GM04503 (cell line): ENCODE measurements at regions not wholly inside any gene's neighbourhood (a gene's known extent, or its start where the extent isn't known, plus 50 kb on each side); places are given as distances from the start of the nearest gene placed in this dataset.
A peak's percentile ranks its signal among the peaks of the same experiment; 100 is the strongest.
"Not testable (repeated sequence)": the region's sequence is repeated elsewhere in the genome, so short reads cannot be mapped to it uniquely, and the experiment has no call there.

ENCODE experiments used
- DNase-seq: peaks from one replicate; pipeline ENCODE4 v3.0.0-alpha.2; 2012; ENCODE audit warnings: low read depth

DNA sequence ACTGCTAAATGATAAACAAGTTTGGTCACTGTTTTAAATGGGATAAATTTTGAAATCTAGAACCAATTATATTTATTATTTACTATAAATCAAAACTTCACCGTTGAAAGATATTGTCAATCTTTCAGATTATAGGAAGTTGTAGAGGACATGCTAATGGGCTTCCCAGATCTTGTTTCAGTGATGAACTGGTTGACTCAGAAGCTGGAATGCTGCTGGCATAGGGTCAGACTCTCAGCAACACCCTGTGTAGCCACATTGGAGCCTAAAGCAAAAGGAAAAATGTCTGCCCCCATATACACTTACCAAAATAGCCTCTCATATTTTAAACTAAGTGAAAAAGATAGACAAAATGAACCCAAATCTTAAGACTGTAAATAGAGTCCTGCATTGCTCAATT lies 916.9 kb upstream of the SOX9 start:
- DNase-seq = no peak

DNA sequence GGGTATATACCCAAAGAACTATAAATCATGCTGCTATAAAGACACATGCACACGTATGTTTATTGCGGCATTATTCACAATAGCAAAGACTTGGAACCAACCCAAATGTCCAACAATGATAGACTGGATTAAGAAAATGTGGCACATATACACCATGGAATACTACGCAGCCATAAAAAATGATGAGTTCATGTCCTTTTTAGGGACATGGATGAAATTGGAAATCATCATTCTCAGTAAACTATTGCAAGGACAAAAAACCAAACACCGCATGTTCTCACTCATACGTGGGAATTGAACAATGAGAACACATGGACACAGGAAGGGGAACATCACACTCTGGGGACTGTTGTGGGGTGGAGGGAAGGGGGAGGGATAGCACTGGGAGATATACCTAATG lies 914.9 kb upstream of the SOX9 start:
- DNase-seq = not testable (repeated sequence)

DNA sequence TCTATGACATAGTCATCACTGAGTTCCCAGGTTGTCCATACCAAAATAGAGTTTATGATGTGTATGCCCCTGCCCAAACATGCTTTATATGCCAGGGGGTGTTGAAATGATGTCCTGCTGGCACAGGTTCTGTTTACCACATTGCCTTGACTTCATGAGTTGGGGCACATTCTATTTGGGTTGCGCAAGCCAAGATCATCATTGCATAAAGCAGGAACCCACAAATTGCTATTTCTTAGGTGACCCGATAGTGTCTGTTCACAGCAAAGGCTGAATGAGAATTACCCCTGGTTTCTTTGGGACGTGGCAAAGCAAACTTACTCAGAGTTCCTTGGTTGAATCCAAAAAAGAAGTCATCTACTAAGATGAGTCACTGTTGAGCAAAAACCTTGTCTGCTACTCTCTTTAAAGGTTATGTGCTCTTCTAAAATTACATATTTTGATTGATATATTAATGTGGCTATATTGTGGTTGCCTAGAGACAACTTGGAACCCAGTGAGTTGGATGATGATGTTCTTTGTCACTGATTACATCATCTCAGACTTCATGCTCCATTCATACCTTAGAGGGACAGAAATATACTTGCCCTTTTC lies 912.6 kb upstream of the SOX9 start:
- DNase-seq = peak; percentile 44

DNA sequence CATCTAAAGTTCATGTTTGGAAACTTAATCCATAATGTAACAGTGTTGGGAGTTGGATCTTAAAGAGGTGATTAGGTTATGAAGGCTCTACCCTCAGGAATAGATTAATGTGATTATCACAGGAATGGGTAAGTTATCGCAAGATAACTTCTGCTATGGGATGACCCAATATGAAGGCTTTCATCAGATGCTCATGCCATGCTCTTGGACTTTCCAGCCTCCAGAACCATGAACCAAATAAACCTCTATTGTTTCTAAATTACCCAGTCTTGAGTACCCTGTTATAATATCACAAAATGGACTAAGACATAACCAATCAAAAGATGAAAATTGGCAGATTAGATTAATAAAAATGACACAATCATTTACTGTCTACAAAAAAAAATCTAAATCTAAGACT lies 906.9 kb upstream of the SOX9 start:
- no peak for DNase-seq

DNA sequence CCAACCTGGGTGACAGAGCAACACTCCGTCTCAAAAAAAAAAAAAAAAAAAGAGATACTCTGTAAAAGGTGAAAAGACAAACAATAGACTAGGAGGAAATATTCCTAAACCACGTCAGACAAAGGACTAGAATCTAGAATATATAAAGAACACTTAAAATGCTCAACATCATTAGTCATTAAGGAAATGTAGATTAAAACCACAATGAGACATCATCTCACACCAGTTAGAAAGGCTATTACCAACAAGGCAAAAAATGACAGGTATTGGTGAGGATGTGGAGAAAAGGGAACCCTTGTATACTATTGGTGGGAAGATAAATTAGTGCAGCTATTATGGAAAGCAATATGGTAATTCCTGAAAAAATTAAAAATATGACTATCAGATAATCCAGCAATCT lies 903.1 kb upstream of the SOX9 start:
- DNase-seq = no peak

DNA sequence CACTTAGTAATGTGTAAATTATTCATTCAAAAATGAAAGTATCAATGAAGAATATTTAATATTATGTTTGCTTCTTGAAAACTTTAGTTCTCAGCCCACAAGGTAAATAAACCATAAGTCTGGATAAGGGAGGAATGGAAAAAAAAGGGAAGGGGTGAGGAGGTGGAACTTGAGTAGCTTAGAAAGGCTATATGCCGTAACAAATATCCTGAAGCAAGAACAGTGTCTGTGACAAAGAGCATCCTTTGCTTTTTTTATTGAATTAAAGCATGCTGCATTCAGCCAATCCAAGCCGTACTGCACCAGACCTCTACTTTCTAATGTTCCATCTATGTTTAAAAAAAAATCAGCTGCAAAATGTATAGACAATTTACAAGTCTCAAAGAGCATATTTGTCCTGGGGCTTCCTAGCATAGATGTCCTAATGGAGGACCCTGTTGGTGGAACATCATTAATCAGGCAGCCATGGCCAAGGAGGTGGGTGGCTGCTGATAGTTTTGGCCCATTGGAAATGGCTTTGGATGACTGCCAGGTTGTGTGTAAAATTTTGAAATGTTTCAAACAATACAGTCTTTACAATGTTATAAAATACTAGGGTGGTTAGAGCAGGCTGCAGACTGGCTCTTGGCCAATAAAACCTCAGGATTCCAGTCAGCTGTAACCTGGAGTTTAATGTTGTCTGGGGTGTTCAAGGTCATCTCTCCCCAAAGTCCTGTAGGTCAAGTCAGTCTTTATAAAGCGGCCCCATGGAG lies 895.8 kb upstream of the SOX9 start:
- no peak for DNase-seq

DNA sequence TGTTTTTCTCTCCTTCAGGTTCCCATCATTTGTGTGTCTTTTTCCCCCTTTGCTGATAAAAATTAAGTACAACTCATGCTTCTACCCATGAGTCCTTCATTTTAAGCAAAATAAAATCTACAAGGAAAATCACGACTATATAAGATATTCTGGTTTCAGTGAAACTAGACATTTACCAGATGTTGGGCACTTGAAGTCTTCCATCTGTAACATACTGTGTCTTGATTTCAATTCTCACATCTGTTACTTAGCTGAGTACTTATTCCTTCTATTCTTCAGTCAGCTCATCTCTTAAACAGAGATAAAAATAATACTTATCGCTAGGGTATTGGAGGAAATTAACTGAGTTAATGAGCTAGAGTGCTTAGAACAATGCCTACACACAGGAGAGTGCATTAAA lies 893.0 kb upstream of the SOX9 start:
- DNase-seq = no peak

DNA sequence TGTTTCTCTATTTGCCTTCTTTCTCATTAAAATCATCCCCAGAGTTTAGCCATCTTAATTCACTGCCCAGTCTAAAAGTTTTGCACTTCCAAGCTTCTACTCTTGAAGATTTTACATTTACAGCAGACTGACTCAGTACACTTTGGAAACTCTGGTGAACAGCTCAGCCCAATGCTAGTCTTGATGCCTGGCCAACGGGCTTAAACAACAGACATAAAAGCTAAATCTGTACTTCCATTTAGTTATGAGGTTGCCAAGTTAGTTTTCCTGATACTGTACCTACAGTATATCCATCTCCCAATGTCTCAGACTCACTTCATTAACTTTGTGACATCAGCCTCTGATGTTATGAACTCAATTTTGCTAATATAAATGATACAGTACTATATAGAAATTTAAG lies 891.8 kb upstream of the SOX9 start:
- no peak for DNase-seq

DNA sequence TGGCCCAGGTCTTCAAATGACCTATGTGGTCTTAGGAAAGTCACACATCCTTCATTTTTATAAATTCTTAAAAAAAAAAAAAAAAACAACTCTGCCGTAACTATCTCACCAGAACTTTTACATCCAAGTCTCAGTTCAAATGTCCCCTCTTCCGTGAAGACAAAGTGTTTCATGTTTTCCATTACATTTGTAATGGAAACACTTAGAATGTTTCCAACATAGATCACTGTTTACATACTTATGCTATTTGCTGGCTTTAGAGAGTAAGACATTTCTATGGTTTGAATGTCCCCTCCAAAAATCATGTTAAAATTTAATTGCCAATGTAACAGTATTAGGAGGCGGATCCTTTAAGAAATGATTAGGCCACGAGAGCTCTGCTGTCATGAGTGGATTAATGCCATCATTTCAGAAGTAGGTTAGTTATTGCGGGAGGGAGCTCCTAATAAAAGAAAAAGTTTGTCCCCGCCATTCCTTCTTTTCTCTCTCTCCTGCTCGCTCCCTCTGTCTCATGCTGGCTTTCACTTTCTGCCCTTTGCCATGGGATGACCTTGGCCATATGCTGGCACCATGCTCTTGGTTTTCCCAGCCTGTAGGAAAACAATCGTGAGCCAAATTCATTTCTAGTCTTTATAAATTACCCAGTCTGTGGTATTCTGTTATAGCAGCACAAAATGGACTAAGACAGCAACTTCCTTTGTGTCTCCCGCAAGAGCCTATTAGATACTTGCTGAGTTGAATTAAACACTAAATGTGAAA lies 887.8 kb upstream of the SOX9 start:
- no peak for DNase-seq

DNA sequence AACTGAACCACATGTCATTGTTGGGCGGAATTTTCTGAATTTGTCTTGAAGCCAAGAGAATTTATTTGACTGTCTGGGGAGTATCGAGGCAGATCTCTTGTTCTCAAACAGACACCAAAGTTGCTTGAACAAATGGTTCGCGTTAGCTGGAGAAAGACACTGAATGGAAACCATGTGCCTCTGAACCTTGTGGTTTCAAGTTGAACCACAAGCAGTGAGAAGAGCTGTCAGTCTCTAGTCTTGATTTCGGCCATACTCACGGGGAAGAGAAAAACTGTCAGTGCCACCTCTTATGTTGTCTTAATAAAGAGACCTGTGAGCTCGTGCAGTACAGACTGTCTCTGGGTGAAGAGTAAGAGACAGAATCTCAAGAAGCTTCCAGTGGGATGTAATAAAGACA lies 886.5 kb upstream of the SOX9 start:
- DNase-seq = no peak

DNA sequence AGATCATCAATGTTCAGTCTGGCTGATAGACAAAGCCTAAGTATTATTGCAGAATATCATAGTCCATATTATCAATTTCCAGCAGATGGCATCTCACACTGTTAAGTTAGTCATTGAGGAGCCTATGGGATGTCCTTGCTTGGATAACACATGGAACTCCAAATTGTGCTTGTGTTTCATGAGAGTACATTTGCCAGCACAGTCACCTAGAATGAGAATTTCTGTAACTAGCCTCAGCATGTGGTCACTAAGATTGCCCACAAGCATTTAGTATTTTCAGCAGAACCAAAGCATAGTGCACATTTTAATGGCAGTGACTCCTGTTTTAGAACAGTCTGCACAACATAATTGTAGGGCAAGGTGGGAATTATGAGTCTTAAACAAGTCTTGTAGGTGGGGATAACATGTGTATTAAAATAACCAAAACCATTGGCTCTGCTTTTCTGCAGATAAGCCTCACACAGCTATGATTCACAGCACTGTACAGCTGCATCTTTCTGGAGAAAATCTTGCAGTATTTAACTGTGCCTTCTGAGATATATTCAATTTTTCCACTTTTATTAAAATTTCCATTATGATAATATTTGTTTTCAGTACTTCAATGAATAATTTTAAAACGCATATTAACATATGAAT lies 882.8 kb upstream of the SOX9 start:
- peak; percentile 28 for DNase-seq

DNA sequence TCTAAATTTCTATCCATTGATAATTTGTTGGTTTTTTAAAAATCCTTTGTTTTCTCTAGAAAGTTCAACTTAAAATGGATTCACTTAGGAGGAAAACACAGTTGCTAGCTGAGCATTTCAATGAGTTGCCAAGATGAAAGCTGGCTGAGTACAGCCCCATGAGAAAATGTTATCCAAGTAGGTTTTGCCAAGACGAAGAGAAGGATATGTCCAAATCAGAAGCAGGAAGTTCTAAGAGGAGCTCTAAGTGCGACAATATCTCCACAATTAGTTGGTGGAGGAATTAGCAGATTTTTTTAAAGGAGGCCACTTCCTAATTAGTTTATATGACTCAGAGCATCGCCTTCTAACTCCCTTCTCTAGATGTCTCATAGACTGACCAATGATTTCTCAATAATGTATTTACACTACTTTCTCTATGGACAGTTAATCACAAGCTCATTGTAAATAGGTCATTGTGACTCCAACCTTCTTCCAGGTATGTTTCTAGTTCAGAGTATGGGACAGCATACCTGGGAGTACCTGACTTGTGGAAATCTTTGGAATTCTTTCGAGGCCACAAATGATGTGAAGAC lies 873.3 kb upstream of the SOX9 start:
- DNase-seq = no peak

DNA sequence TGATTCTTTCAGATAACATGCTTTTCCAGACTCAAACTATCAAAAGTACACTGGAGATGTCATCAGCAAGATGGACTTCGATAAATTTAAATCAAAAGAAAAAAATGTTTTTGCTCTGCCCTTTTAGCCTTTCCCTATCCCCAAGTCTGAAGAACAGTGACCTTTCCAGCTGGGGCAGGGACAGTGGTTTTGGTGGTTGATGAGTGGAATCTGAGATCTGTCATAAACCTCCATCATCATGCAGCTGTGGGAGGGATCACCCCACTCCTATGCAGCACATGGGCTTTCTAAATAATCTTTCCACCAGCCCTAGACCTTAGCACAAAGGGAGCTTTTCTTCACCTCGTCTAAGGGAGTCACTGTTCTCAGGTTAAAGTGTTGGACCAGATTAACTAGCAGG lies 869.5 kb upstream of the SOX9 start:
- DNase-seq = no peak

DNA sequence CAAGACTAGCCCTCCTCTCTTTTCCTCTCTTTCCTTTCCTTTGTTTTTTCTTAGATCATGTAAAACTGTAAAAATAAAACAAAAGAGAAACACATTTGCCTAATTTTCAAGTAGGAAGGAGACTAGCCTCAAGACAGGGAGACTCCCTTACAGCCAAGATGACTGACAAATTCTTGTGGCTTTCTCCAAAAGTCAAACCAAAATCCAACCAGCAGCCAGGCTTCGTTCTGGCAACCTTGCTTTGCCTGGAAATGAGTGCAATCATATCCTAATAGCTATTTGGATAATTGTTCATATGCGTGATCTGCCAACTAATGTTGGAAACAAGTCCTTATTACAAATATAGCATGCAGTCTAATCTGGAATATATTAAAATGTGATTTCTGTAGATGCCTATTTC lies 868.9 kb upstream of the SOX9 start:
- DNase-seq = peak; percentile 60

DNA sequence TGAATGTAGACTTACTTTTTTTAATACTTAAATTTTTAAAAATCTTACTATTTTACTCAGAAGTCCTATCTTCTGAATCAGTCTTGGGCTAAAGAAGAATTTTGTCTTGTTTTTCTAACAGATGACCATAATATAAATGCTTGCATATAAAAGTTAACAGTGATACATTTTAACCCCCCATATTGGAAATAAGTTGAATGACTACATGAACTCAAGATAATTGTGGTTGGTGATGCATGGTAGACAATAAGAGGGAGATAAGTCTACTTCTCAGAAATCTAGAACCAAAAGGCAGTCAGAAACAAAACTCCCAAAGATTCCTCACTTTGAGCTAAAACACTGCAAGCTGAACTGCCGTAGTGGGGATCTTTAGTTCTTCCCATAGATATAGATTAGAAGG lies 868.4 kb upstream of the SOX9 start:
- DNase-seq = no peak

DNA sequence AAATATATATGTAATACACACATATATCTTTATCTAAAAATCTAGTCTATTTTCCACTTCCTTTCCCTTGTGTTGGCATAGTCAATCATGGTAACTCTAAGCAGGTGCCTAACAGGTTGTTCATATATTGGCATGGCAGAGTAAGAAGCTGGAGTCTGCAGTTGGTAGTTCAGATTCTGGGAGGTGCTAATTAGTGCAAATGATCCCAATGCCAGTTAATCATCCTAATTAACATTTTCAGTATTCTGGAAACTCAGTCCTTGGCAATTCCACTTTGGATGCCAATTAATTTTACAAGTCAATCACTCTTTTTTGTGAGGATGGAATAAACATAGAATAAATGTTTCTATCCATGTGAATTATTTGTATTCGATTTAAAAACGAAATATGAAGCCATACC lies 863.7 kb upstream of the SOX9 start:
- DNase-seq = no peak

DNA sequence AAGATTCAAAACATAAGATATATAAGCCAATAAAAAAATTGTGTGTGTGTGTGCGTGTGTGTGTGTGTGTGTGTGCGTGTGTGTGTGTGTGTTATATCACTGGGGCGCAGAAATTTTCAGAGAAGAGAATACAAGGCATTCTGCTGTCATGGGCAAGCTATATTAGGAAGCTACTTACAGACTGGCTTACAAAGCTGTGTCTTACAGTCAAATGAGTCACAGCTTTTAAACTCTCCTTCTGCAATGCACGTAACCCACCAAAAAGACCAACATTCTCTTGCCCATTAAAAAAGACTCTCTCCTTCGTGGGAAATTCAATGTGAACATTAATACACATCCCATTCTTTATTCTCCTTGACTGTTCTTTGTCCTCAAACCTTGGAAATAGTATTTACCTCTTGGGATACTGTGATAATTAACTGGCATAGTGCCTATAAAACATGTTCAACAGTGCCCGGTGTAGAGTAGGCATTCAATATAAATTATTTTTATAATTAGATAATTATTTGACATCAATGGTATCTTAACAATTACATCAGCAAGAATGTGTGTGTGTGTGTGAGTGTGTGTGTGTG lies 860.4 kb upstream of the SOX9 start:
- DNase-seq = no peak

DNA sequence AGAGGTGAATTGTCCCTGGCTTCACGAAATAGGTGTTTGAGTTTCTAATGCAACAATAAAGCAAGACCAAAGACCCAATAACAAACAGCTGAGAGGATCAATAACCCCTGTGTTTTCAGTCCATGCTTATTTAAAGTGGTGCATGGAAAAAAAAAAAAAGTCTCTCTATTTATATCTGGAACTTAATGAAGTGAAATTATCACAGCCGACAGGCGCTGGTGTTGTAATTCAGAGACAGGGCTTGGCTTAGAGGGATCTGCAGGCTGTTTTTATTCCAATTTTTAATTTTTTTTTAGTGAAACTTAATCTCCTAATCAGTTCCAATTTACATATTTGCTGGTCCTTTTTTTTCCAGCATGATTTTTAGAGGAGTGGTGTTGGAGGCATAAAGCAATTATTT lies 858.2 kb upstream of the SOX9 start:
- no peak for DNase-seq

DNA sequence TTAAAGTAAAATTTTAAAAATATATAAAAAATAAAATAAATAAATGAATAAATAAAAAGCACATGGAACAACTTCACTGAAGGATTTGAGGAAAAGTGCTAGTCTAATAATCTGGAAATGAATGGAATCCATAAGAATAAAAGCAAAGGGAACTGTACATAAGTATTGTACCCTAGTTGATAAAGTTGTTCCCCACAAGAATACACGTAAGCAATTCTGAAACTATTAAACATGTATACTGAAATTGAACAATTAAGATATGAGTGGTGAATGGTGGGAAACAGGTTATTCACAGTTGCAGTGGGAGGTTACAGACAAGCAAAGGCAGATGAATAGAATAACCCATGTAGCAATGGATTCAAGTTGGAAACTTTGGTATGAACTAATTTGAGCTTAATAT lies 853.2 kb upstream of the SOX9 start:
- no peak for DNase-seq

DNA sequence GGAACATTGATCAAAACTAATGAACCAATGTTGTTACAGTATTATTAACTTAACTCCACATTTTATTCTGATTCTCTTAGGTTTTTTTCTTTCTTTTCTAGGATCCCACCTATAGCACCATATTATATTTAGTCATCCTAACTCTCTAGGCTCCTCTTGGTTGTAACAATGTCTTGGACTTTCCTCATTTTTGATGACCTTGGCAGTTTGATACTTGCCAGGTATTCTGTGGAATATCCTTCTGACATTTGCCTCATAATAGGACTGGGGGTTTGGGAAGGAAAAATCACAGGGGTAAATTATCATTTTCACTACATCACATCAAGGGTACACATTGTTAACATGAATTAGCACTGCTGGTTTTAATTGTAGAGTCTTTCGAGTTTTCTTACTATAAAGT lies 851.6 kb upstream of the SOX9 start:
- no peak for DNase-seq

DNA sequence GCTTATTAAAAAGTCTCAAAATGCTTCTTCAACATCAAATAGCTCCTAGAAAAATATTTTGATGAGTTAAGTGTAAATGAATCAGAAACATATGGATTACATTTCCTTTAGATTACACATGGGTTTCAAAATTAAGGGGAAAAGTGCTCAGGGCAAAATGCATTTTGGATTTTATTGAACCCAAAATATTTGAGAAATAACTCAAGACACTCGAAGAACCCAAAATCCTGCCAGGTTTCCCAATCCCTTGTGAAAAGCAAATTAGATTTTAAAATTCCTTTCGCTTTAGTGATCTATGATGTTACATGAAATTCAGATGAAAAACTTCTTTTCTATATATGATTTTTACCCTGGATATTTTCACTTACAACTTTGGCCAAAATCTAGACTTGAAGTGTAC lies 847.4 kb upstream of the SOX9 start:
- DNase-seq = no peak

DNA sequence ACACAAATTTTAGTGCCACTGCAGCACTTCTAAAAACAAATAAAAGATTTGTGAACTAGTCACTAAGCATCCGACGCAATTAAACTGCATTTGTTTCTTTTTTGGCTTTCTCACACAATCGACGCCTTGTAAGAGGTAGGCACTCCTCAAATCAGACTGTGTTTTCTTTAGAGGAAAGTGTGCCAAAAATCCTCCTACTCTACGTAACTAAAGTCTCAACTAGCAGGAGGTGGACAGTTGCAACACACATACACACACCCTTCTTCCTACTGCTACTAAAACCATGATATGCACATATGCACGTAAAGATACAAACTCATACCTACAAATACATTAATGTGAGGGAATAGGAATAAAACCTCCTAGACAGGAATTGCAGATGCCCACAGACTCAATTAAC lies 844.7 kb upstream of the SOX9 start:
- DNase-seq = no peak
